B cell (primary cell): ENCODE measurements at regions not wholly inside any gene's neighbourhood (a gene's known extent, or its start where the extent isn't known, plus 50 kb on each side); places are given as distances from the start of the nearest gene placed in this dataset.

Source experiments
- ATAC-seq: fragments of 200-7000 bp; cut with Tn5 transposase; one replicate; pipeline ENCODE4 v1.10.0; 2021; ENCODE audit warnings: low read depth, mild to moderate bottlenecking, moderate number of reproducible peaks, moderate library complexity
- CTCF ChIA-PET: fragments of 350-600 bp; sonication (Branson Sonifier 250); formaldehyde crosslinking; loops from one replicate; lab custom pipeline; 2021; ENCODE audit warnings: antibody characterized with exemption, inconsistent platforms; lab: Charles Lee
- POLR2A ChIA-PET: fragments of 350-600 bp; sonication (Branson Sonifier 250); formaldehyde crosslinking; loops from one replicate; lab custom pipeline; 2021; ENCODE audit warnings: antibody characterized with exemption; lab: Charles Lee
- DNase-seq: peaks from one replicate; pipeline ENCODE4 v3.0.0; 2013
- H2AFZ ChIP-seq: 2 replicates; pipeline ENCODE4 v1.6.1; 2012; ENCODE audit warnings: mild to moderate bottlenecking, low read depth, low read length; ENCODE audit not compliant: insufficient read depth, poor library complexity, severe bottlenecking
- H3K27ac ChIP-seq, 2 donors: 1 replicate in 1 of 2; 2 replicates in 1 of 2; pipeline ENCODE4 v1.5.1; 2012 to 2013; ENCODE audit warnings: low read length in 2 of 2, mild to moderate bottlenecking in 2 of 2, moderate library complexity in 1 of 2
- H3K27me3 ChIP-seq, 4 experiments: fragments of 200-600 bp in 1 of 4; sonication (generic) in 1 of 4; replicated peaks in 1 of 4; 1 replicate in 2 of 4; 2 replicates in 2 of 4; pipeline versions ENCODE4 v1.6.1 to v1.7.0; 2013 to 2016; ENCODE audit warnings: low read length in 3 of 4, mild to moderate bottlenecking in 2 of 4, mixed read lengths in 1 of 4, moderate library complexity in 1 of 4; ENCODE audit not compliant: insufficient read depth in 4 of 4, control insufficient read depth in 3 of 4; ENCODE audit errors: control extremely low read depth in 1 of 4
- H3K36me3 ChIP-seq, 2 experiments: replicated peaks in 1 of 2; 1 replicate in 1 of 2; 2 replicates in 1 of 2; pipeline versions ENCODE4 v1.6.1 to v1.7.1; 2013; ENCODE audit warnings: low read length in 1 of 2; ENCODE audit not compliant: insufficient read depth in 2 of 2, control insufficient read depth in 1 of 2; ENCODE audit errors: control extremely low read depth in 1 of 2, extremely low read depth in 1 of 2
- H3K4me1 ChIP-seq, 2 donors: fragments of 200-600 bp in 1 of 2; sonication (generic) in 1 of 2; 1 replicate in 1 of 2; 2 replicates in 1 of 2; pipeline versions ENCODE4 v1.5.1 to v1.6.1; 2013 to 2017; ENCODE audit warnings: low read length in 2 of 2; ENCODE audit not compliant: control insufficient read depth in 2 of 2, insufficient read depth in 2 of 2
- H3K4me2 ChIP-seq: replicated peaks from 2 replicates; pipeline ENCODE3; 2012; ENCODE audit warnings: mild to moderate bottlenecking, low read depth, low read length; ENCODE audit not compliant: poor library complexity, severe bottlenecking
- H3K4me3 ChIP-seq, 5 experiments: fragments of 200-600 bp in 1 of 5; sonication (generic) in 1 of 5; 1 replicate in 3 of 5; 2 replicates in 2 of 5; pipeline versions ENCODE4 v1.5.1 to v1.7.0; 2011 to 2016; ENCODE audit warnings: low read length in 4 of 5, mild to moderate bottlenecking in 4 of 5, low read depth in 2 of 5, control low read depth in 1 of 5, moderate library complexity in 1 of 5; ENCODE audit not compliant: insufficient read depth in 1 of 5; ENCODE audit errors: control extremely low read depth in 1 of 5, extremely low read depth in 1 of 5
- H3K79me2 ChIP-seq: fragments of 200-600 bp; sonication (generic); one replicate; pipeline ENCODE4 v1.6.0; 2016; ENCODE audit warnings: low read length; ENCODE audit not compliant: control insufficient read depth, insufficient read depth
- H3K9ac ChIP-seq: fragments of 200-600 bp; sonication (generic); 2 replicates; pipeline ENCODE4 v1.6.1; 2017; ENCODE audit warnings: mild to moderate bottlenecking, low read length, moderate library complexity
- H3K9me3 ChIP-seq, 3 donors: one replicate each; pipeline versions ENCODE4 v1.6.1 to v1.7.1; 2013; ENCODE audit warnings: low read length in 2 of 3; ENCODE audit not compliant: control insufficient read depth in 2 of 3, insufficient read depth in 1 of 3; ENCODE audit errors: control extremely low read depth in 1 of 3
- H4K20me1 ChIP-seq: 2 replicates; pipeline ENCODE4 v1.6.0; 2012; ENCODE audit warnings: mild to moderate bottlenecking, low read length; ENCODE audit not compliant: insufficient read depth, control insufficient read depth, poor library complexity, severe bottlenecking
- H3K27ac Mint-ChIP-seq: one replicate; pipeline ENCODE4 v1.8.0; 2021; ENCODE audit warnings: mixed read lengths
- H3K27me3 Mint-ChIP-seq: one replicate; pipeline ENCODE4 v1.8.0; 2021; ENCODE audit warnings: mixed read lengths
- H3K4me1 Mint-ChIP-seq: one replicate; pipeline ENCODE4 v1.8.0; 2021; ENCODE audit warnings: mixed read lengths
- H3K4me3 Mint-ChIP-seq: one replicate; pipeline ENCODE4 v1.8.0; 2021; ENCODE audit warnings: mixed read lengths
- H3K9me3 Mint-ChIP-seq: one replicate; pipeline ENCODE4 v1.8.0; 2022; ENCODE audit warnings: mixed read lengths; ENCODE audit not compliant: insufficient read depth
- EZH2 ChIP-seq: IDR thresholded peaks from 2 replicates; pipeline ENCODE4 v1.6.1; 2012; ENCODE audit warnings: borderline replicate concordance, low read depth, mild to moderate bottlenecking, moderate library complexity, low read length; ENCODE audit not compliant: insufficient read depth, poor library complexity, severe bottlenecking
- WGBS: methylation state at CpG from one replicate; pipeline ENCODE4 v1.1.5; 2013; ENCODE audit warnings: missing lambda C conversion rate; ENCODE audit not compliant: insufficient coverage; 5-methylcytosine and 5-hydroxymethylcytosine counted together
- intact Hi-C: fragments of 100-400 bp; cut with micrococcal nuclease; formaldehyde crosslinking; loops from one replicate; pipeline ENCODE4 v1.10.0; 2022
- TF ChIP-seq, protein P1 (sequence below): fragments of 200-600 bp; IDR thresholded peaks from one replicate; pipeline ENCODE4 v1.8.0; 2022; ENCODE audit warnings: antibody characterized with exemption, mild to moderate bottlenecking

DNA sequence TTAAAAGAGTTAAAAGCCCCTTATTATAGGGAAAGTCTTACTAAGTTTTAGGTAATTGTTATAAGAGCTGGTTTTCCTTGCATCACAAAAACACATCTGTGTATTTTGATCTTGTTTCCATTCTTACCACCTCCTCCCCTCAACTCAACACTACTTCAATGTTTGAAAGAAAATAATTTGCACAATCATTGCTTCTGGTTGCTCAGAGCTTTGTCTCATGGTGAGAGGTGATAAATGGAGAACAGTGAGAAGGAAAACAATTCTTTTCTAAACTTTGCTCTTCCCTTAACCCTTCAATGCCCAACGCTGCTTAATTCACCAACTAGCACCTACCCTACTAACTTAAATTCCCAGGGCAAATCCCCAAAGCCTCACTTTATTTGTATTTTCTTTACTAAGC, 268.1 kb upstream of the LINC00305 start:
- no peaks in the 10 kb centered on the region for H3K79me2 ChIP-seq
- ATAC-seq (no peak), DNase-seq (no peak)
- no peak overlapping the region for H3K27ac ChIP-seq
- no peak overlapping the region for H3K27ac Mint-ChIP-seq
- no peaks in the 10 kb centered on the region for H3K36me3 ChIP-seq
- H3K4me3 ChIP-seq: no peak overlapping the region
- H3K4me1 Mint-ChIP-seq: peaks cover 2% of the 10 kb centered on the region
- H2AFZ ChIP-seq: no peak overlapping the region
- no peaks in the 10 kb centered on the region for H3K4me1 ChIP-seq
- CTCF ChIA-PET: no interaction called here
- H3K9me3 Mint-ChIP-seq: no peaks in the 10 kb centered on the region
- intact Hi-C loops: no loop called here
- WGBS: no CpG with 5 or more reads among the region's 1 CpG
- H3K9ac ChIP-seq: no peak overlapping the region
- POLR2A ChIA-PET: no interaction called here
- H3K27me3 Mint-ChIP-seq: no peaks in the 10 kb centered on the region
- H3K27me3 ChIP-seq: no peaks in the 10 kb centered on the region
- no peak overlapping the region for H3K4me2 ChIP-seq
- no peak for TF ChIP-seq EZH2
- TF ChIP-seq, protein P1, sequence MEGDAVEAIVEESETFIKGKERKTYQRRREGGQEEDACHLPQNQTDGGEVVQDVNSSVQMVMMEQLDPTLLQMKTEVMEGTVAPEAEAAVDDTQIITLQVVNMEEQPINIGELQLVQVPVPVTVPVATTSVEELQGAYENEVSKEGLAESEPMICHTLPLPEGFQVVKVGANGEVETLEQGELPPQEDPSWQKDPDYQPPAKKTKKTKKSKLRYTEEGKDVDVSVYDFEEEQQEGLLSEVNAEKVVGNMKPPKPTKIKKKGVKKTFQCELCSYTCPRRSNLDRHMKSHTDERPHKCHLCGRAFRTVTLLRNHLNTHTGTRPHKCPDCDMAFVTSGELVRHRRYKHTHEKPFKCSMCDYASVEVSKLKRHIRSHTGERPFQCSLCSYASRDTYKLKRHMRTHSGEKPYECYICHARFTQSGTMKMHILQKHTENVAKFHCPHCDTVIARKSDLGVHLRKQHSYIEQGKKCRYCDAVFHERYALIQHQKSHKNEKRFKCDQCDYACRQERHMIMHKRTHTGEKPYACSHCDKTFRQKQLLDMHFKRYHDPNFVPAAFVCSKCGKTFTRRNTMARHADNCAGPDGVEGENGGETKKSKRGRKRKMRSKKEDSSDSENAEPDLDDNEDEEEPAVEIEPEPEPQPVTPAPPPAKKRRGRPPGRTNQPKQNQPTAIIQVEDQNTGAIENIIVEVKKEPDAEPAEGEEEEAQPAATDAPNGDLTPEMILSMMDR: no peak
- no peaks in the 10 kb centered on the region for H3K9me3 ChIP-seq
- H3K4me3 Mint-ChIP-seq: no peak overlapping the region
- H4K20me1 ChIP-seq: no peaks in the 10 kb centered on the region

DNA sequence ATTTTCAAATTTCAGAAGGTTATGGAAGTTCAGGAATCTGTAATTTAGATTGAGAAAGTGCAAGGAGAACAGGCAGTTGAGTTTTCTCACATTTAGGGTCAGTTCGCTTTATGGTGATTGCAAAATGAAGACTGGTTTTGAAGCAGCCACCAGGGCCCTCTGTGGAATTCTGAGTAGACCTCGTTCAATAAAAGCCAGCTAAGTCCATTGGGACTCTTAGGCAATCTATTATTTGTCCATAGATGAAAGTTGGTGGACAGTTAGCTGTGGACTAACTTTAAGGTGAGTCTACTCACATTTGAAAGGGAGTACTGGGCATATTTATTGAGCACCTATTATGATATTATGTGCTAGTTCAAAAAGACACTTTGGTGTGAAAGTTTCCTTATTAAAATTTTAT, 266.3 kb upstream of the LINC00305 start:
- no peak overlapping the region for H3K4me3 ChIP-seq
- Mint-ChIP-seq H3K27ac (no peak overlapping the region), H3K9me3 (no peaks in the 10 kb centered on the region), H3K27me3 (no peaks in the 10 kb centered on the region), H3K4me3 (no peak overlapping the region), H3K4me1 (peaks cover 2% of the 10 kb centered on the region)
- no peak overlapping the region for H3K27ac ChIP-seq
- intact Hi-C loops: no loop called here
- no peak for DNase-seq
- no peak overlapping the region for H2AFZ ChIP-seq
- no peaks in the 10 kb centered on the region for H4K20me1 ChIP-seq
- no peaks in the 10 kb centered on the region for H3K4me1 ChIP-seq
- no peaks in the 10 kb centered on the region for H3K27me3 ChIP-seq
- ATAC-seq: no peak
- POLR2A ChIA-PET: no interaction called here
- H3K9ac ChIP-seq: no peak overlapping the region
- CTCF ChIA-PET: no interaction called here
- no peaks in the 10 kb centered on the region for H3K9me3 ChIP-seq
- no peaks in the 10 kb centered on the region for H3K79me2 ChIP-seq
- no peak overlapping the region for H3K4me2 ChIP-seq
- H3K36me3 ChIP-seq: no peaks in the 10 kb centered on the region
- 86% methylated on average over 2 of the region's 2 CpGs for WGBS
- TF ChIP-seq EZH2: no peak
- TF ChIP-seq, protein P1: no peak
